Pancreas (tissue), 10 donors: ENCODE measurements at regions not wholly inside any gene's neighbourhood (a gene's known extent, or its start where the extent isn't known, plus 50 kb on each side); places are given as distances from the start of the nearest gene placed in this dataset.
A peak's percentile ranks its signal among the peaks of the same experiment; 100 is the strongest.

Source experiments
- ATAC-seq, 4 donors: fragments of 200-7000 bp; cut with Tn5 transposase; one replicate each; pipeline versions ENCODE4 v1.8.0 to v1.9.1; 2020; ENCODE audit warnings: mild to moderate bottlenecking in 4 of 4, moderate library complexity in 4 of 4
- DNase-seq, 6 donors: peaks; one replicate each; pipeline ENCODE4 v3.0.0-alpha.2; 2020
- FAIRE-seq: peaks from 2 replicates; lab custom pipeline; 2012; peaks lifted over from hg19 to GRCh38; lab: Jason Lieb, UNC
- H3K27ac ChIP-seq, 4 donors: fragments of 200-600 bp; sonication (generic); 1 replicate in 3 of 4; 2 replicates in 1 of 4; pipeline versions ENCODE4 v1.5.0 to v1.8.0; 2020
- H3K27me3 ChIP-seq, 4 donors: fragments of 200-600 bp; one replicate each; pipeline ENCODE4 v1.8.0; 2021
- H3K36me3 ChIP-seq, 3 donors: fragments of 200-600 bp; sonication (generic) in 1 of 3; one replicate each; pipeline versions ENCODE4 v1.5.0 to v1.8.0; 2020 to 2021
- H3K4me1 ChIP-seq, 3 donors: fragments of 200-600 bp; one replicate each; pipeline ENCODE4 v1.8.0; 2021
- H3K4me3 ChIP-seq, 4 donors: fragments of 200-600 bp; sonication (generic) in 2 of 4; one replicate each; pipeline versions ENCODE4 v1.5.0 to v1.8.0; 2020 to 2021
- H3K9me3 ChIP-seq, 4 donors: fragments of 200-600 bp; one replicate each; pipeline ENCODE4 v1.8.0; 2021
- CTCF ChIP-seq, 4 donors: fragments of 200-600 bp; sonication (generic) in 3 of 4; IDR thresholded peaks; one replicate each; pipeline versions ENCODE4 v1.5.0 to v1.8.0; 2021; ENCODE audit warnings: antibody characterized with exemption in 4 of 4
- WGBS, 2 donors: extraction: QIAGEN DNeasy Blood & Tissue Kit; methylation state at CpG; one replicate each; pipeline ENCODE4 v1.1.7; 2013; 5-methylcytosine and 5-hydroxymethylcytosine counted together
- intact Hi-C, 3 donors: fragments of 100-400 bp; cut with DNase I; formaldehyde crosslinking; loops; one replicate each; pipeline versions ENCODE4 v1.11.1 to v1.14.2; 2022
- donor health status: healthy with polysubstance abuse.
- donor health status: DM: no; HTN: no; CAD: no; lungs with moderate emphysema.
- donor health status: DM: no; HTN: no; CAD: no.
- donor health status: control.
- donor health status: control.
- donor health status: Bipolar disorder and iron deficiency.
- donor health status: DM: yes; HTN: yes; CAD: no.
- donor health status: DM: no; HTN: no; CAD: no.
- donor health status: DM: no; HTN: no; CAD: no.
- donor health status: DM: yes; HTN: yes; CAD: no.

GRCh38 chr4:138348055-138348454, 105.9 kb upstream of the SLC7A11 start:
- DNase-seq (no peak), ATAC-seq (peak in 1 of 4 donors; percentile 21), FAIRE-seq (no peak)
- TF ChIP-seq CTCF (IDR thresholded peaks at IDR 0.05): no peak
- Histone ChIP-seq H3K36me3 (no peaks in the 10 kb centered on the region), H3K4me3 (no peak overlapping the region), H3K27ac (no peak overlapping the region), H3K27me3 (no peaks in the 10 kb centered on the region), H3K9me3 (no peaks in the 10 kb centered on the region), H3K4me1 (no peaks in the 10 kb centered on the region)
- intact Hi-C loops: no loop called here
- WGBS, 2 donors: 48 to 65% methylated on average over 3 of the region's 3 CpGs

GRCh38 chr4:138347561-138347960, 105.4 kb upstream of the SLC7A11 start:
- Histone ChIP-seq H3K4me1 (no peaks in the 10 kb centered on the region), H3K27me3 (no peaks in the 10 kb centered on the region), H3K27ac (no peak overlapping the region), H3K4me3 (no peak overlapping the region), H3K36me3 (no peaks in the 10 kb centered on the region), H3K9me3 (no peaks in the 10 kb centered on the region)
- no peak for TF ChIP-seq CTCF (IDR thresholded peaks at IDR 0.05)
- no peak for FAIRE-seq
- intact Hi-C loops: no loop called here
- DNase-seq: no peak
- ATAC-seq: no peak

GRCh38 chr4:138344851-138345250, 102.7 kb upstream of the SLC7A11 start:
- no peaks in the 10 kb centered on the region for H3K4me1 ChIP-seq
- intact Hi-C loops: no loop called here
- DNase-seq: no peak
- no peak for FAIRE-seq
- TF ChIP-seq CTCF (IDR thresholded peaks at IDR 0.05): no peak
- no peak for ATAC-seq
- no peak overlapping the region for H3K4me3 ChIP-seq
- no peaks in the 10 kb centered on the region for H3K36me3 ChIP-seq
- no peaks in the 10 kb centered on the region for H3K27me3 ChIP-seq
- no peak overlapping the region for H3K27ac ChIP-seq
- 61 to 63% methylated on average over 4 of the region's 4 CpGs for WGBS, 2 donors
- no peaks in the 10 kb centered on the region for H3K9me3 ChIP-seq

GRCh38 chr4:138344054-138344453, 101.9 kb upstream of the SLC7A11 start:
- intact Hi-C loops: no loop called here
- H3K27me3 ChIP-seq: no peaks in the 10 kb centered on the region
- no peak for TF ChIP-seq CTCF (IDR thresholded peaks at IDR 0.05)
- no peak overlapping the region for H3K4me3 ChIP-seq
- H3K36me3 ChIP-seq: no peaks in the 10 kb centered on the region
- ATAC-seq (no peak), DNase-seq (no peak), FAIRE-seq (no peak)
- WGBS, 2 donors: 81 to 94% methylated on average over 1 of the region's 1 CpG
- H3K27ac ChIP-seq: no peak overlapping the region
- no peaks in the 10 kb centered on the region for H3K4me1 ChIP-seq
- H3K9me3 ChIP-seq: no peaks in the 10 kb centered on the region

GRCh38 chr4:138341739-138342415, 99.7 kb upstream of the SLC7A11 start:
- Histone ChIP-seq H3K36me3 (no peaks in the 10 kb centered on the region), H3K27ac (no peak overlapping the region), H3K4me1 (no peaks in the 10 kb centered on the region), H3K9me3 (no peaks in the 10 kb centered on the region), H3K27me3 (no peaks in the 10 kb centered on the region), H3K4me3 (no peak overlapping the region)
- FAIRE-seq: no peak
- WGBS, 2 donors: 67 to 80% methylated on average over 3 of the region's 3 CpGs
- no peak for DNase-seq
- no peak for TF ChIP-seq CTCF (IDR thresholded peaks at IDR 0.05)
- no peak for ATAC-seq
- intact Hi-C loops: no loop called here
